ENCODE measurements at regions not wholly inside any gene's neighbourhood (a gene's known extent, or its start where the extent isn't known, plus 50 kb on each side); places are given as distances from the start of the nearest gene placed in this dataset.

DNA sequence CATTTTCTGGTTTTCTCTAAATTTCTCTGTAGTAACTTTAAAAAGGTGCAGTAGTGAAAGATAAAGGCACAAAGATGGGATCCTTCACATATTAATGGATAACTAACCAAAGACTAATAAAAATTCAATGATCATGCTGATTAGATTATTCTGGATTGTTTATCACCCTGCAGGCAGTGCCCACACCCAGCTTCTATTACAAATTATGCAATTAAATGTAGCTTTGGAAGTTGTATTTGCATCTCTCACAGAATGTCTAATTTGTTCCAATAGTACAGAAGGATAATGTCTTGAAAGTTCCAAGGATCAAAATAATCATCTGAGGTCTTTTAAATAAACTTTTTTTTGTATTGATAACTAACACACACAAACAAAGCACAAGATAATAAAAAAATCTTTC, 837.6 kb downstream of the HACE1 start:
- TF ChIP-seq CTCF (IDR thresholded peaks at IDR 0.05) (no peak), PREB (CRISPR knock-in tag; IDR thresholded peaks at IDR 0.05; ENCODE audit: borderline replicate concordance) (no peak)

Measured in WTC11 (cell line).